Ovary (tissue), 3 donors: ENCODE measurements at regions not wholly inside any gene's neighbourhood (a gene's known extent, or its start where the extent isn't known, plus 50 kb on each side); places are given as distances from the start of the nearest gene placed in this dataset.

Experiments used
- POLR2A ChIP-seq: fragments of 450-650 bp; IDR thresholded peaks from one replicate; pipeline ENCODE4 v1.6.1; 2017; ENCODE audit warnings: antibody characterized with exemption, mild to moderate bottlenecking, moderate library complexity
- TF ChIP-seq, protein P1 (sequence below), 3 donors: fragments of 450-650 bp in 2 of 3; fragments of 200-600 bp in 1 of 3; IDR thresholded peaks; one replicate each; pipeline versions ENCODE4 v1.5.1 to v1.8.0; 2016 to 2022; ENCODE audit warnings: antibody characterized with exemption in 3 of 3, mild to moderate bottlenecking in 1 of 3
- donor health status: DM: no; HTN: no; CAD: no.

DNA sequence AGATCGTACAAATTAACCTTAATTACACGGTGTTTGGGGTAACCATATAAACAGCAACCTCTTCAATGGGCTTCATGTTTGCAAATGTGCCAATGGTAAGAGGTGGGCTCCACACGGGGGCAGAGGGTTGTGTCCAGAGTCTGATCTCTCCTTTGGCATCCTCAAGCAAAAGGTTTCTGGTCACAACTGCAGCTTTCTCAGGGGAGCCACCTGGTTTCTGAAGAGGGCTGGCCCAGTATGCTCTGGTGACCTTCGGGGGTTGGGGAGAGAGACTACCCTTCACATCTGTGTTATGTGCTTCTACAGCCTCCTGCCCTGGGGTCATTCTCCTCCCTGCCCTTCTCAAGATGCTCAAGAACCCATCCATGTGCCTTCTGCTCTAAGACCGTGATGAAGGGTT lies 259.6 kb downstream of the CRLF2 start:
- TF ChIP-seq, protein P1, sequence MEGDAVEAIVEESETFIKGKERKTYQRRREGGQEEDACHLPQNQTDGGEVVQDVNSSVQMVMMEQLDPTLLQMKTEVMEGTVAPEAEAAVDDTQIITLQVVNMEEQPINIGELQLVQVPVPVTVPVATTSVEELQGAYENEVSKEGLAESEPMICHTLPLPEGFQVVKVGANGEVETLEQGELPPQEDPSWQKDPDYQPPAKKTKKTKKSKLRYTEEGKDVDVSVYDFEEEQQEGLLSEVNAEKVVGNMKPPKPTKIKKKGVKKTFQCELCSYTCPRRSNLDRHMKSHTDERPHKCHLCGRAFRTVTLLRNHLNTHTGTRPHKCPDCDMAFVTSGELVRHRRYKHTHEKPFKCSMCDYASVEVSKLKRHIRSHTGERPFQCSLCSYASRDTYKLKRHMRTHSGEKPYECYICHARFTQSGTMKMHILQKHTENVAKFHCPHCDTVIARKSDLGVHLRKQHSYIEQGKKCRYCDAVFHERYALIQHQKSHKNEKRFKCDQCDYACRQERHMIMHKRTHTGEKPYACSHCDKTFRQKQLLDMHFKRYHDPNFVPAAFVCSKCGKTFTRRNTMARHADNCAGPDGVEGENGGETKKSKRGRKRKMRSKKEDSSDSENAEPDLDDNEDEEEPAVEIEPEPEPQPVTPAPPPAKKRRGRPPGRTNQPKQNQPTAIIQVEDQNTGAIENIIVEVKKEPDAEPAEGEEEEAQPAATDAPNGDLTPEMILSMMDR (IDR thresholded peaks at IDR 0.05): no peak
- TF ChIP-seq POLR2A: no peak
